ENCODE measurements at regions not wholly inside any gene's neighbourhood (a gene's known extent, or its start where the extent isn't known, plus 50 kb on each side); places are given as distances from the start of the nearest gene placed in this dataset.

GRCh38 chr13:75231235-75231634 lies 250.7 kb downstream of the TBC1D4 start:
- DNase-seq (ENCODE audit: low spot score), result no peak

- DNase-seq (ENCODE audit: low spot score), result no peak
Observed at GRCh38 chr13:75226733-75227435, 255.1 kb downstream of the TBC1D4 start.

GRCh38 chr13:75226092-75226491 lies 255.9 kb downstream of the TBC1D4 start:
- no peak for DNase-seq (ENCODE audit: low spot score)

DNA sequence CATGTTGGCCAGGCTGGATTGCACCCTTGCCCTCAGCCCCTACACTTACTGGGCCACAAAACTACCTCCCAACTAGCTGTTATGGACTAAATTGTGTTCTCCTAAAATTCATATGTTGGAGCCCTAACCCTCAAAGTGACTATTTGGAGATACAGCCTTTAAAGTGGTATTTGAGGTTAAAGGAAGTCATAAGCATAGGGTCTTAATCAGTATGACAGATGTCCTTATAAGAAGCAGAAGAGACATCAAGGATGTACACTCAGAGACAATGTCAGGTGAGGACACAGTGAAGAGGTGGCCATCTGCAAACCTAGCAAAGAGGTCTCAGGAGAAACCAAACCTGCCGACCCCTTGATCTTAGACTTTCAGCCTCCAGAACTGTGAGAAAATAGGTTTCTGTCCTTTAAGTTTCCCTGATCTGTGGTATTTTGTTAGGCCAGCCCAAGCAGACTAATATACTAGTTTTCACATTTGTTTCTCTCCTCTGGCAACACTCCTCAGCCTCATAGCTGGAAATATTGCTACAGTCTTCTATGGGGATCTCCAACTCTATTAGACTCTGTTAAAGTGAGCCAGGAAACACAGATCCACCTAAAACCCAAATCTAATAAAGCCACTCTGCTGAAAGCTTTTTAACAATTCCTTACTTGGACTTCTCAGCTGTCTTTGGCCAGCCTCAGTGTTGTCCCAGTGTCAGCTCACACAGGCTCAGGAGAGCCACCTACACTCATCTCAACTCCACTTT lies 256.5 kb downstream of the TBC1D4 start:
- no peak for DNase-seq (ENCODE audit: low spot score)

GRCh38 chr13:75224053-75224742 lies 257.8 kb downstream of the TBC1D4 start:
- no peak for DNase-seq (ENCODE audit: low spot score)

GRCh38 chr13:75222031-75222430 lies 259.9 kb downstream of the TBC1D4 start:
- DNase-seq (ENCODE audit: low spot score), result no peak

DNA sequence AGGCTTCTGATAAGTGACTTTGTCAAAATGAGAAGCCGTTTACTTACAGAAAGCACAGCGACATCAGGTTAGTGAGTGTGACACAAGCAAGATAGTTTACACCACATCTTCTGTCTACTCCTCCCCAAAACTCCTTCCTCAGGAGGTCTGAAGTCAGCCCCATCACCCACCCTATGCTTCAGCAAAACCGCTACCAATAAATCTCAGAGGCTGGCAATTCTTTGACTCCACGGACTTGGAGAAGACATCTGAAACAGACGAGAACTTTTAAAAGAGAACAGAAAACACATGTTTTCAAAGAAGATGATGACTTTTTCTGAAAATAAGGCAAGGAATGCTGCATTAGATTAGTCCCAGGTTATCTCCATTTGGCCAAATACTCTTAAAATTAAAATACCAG lies 261.1 kb downstream of the TBC1D4 start:
- DNase-seq (ENCODE audit: low spot score), result no peak

DNA sequence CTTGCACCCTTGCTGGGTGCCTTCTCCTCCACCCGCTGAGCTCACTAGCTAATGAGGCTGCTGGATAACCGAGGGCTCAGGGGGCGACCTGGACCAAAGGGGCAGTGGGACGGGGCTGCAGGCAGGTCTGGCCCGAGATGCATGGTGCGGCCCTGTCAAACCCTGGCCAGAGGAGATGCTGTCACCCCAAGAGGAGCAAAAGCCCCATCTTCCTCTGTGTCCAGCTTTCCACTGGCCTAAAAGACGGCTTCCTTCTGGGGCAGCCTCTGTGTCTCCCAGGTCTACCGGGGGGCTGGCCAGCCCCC lies 261.8 kb downstream of the TBC1D4 start:
- no peak for DNase-seq (ENCODE audit: low spot score)

- DNase-seq (ENCODE audit: low spot score), result peak; percentile 84
Observed at GRCh38 chr13:75219479-75220237, 262.3 kb downstream of the TBC1D4 start.

DNA sequence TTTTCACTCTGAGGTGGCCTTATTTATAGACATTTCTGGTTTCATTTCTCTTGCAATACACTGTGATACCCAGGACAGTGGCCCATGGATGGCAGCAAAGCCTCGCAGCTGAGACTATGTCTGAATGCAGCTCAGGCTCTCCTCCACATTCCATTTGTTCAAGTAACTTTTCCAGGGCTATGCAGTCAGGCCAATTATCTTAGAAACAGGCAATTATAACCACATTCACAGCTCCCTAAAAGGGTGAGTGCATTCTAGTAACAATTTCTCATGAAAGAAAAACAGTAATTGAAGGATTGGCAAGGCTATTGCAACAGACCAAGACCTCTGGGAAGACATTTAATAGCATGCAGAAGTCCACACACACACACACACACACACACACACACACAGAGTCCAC lies 264.0 kb downstream of the TBC1D4 start:
- no peak for DNase-seq (ENCODE audit: low spot score)

GRCh38 chr13:75216038-75216437 lies 265.9 kb downstream of the TBC1D4 start:
- no peak for DNase-seq (ENCODE audit: low spot score)

DNA sequence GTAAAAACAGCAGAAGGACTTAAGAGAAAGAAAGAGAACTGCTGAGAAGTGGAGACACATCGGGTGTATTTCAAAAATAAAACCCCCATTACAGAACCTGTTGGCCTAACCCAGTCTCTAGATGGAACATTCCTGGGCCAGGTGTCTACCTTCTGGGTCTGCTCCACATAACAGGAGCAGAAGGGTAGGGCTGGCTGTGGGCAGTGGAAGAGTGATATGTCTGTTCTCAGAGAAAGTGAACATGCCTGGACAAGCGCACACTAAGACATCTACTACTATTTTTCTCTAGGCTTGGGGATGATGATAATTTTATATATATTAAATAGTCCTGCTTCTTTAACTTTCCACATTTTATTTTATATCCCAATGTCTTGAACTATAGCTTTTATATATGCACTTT lies 267.1 kb downstream of the TBC1D4 start:
- DNase-seq (ENCODE audit: low spot score), result no peak

DNA sequence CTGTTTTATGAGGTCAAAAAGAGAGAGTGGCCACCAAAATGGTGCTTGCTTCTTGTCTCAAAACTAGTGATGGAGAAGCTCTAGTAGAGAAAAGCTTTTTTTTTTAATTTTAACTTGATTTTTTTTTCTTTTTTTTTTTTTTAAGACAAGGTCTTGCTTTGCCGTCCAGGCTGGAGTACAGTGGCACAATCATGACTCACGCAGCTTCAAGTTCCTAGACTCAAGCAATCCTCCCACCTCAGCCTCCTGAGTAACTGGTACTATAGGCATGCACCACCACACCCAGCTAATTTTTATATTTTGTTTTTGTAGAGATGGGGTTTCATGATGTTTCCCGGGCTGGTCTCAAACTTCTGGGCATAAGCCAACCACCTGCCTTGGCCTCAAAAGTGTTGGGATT lies 279.0 kb downstream of the TBC1D4 start:
- DNase-seq (ENCODE audit: low spot score), result no peak

DNA sequence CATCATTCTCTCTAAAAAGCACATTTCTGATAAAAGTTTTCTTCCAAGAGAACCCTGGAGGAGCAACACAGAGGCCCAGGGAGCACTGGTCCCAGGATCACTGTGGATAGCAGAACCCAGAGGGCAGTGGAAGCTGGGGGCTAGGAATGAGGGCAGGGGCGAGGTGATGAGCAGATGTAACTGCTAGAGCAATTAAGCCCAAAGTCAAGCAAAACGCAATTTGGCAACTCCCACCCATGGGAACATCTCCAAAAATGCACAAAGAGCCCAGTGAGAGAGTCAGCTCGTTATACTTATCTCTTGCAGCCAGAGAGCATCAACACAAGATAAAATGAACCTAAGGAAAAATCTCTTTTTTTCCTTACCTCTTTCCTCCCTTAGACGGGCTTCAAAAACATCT lies 284.2 kb downstream of the TBC1D4 start:
- DNase-seq (ENCODE audit: low spot score), result no peak

DNA sequence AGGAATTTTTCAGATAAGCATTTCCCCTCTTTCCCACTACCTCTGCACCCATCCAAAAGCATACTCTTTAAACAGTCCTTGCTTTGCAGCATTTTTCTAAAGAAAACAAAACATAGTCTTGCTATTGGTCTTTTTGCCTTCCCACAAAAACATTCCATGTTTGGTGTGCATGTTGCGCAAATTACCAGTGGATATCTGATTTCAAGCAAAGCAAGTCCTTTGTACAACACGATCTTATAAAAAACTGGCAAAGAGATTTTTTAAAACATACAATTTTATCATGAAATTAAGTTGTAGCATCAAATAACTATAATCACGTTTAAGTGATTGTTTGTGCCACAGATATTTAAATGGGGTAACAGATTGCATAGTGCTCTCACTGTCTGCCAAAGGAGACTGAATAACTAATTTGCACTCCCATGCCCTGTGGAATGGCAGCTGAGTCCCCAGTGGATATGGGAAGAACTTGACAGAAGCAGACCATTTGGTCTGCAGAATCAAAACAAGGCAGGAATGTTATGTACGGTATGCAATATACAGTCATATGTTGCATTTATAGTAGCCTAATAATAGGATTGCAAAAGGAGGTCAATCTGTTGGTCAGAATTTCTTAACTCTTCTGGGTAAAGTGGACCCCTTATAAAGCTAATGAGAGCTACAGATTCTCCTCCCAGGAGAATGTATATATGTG lies 285.7 kb downstream of the TBC1D4 start:
- no peak for DNase-seq (ENCODE audit: low spot score)

DNA sequence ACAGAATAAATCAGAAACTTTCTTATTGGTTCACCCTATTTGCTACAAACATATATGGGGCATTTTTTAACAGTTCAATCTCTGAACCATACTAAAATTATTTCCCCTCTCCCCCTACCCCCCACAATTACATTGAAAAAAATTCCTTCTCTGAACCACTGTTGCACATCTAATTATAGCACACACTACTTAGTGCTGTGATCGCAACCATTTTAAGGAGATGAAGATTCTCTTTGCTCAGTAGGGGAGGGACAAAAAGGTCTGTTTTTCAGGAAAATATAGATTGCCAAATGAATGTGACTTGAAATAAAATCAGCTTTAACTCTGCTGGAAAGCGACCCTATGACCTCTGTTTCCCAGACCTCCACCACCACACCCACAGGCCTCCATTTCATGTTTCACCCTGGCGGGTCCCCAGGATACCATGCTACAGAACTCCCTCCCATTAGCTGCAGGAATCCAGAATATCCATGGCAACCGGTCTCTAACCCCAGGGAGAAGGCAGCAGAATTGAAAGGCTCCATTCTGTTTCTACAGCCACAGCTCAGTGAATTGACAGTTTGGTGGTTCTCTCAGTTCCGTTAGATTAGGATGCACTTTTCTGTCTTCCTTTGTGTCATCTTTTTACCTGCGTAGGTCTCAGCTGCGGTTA lies 286.3 kb downstream of the TBC1D4 start:
- DNase-seq (ENCODE audit: low spot score), result no peak

- no peak for DNase-seq (ENCODE audit: low spot score)
Observed at GRCh38 chr13:75194717-75195462, 287.1 kb downstream of the TBC1D4 start.

GRCh38 chr13:75186379-75186778 lies 295.6 kb downstream of the TBC1D4 start:
- DNase-seq (ENCODE audit: low spot score), result no peak

GRCh38 chr13:75181906-75182305 lies 300.1 kb downstream of the TBC1D4 start:
- no peak for DNase-seq (ENCODE audit: low spot score)

DNA sequence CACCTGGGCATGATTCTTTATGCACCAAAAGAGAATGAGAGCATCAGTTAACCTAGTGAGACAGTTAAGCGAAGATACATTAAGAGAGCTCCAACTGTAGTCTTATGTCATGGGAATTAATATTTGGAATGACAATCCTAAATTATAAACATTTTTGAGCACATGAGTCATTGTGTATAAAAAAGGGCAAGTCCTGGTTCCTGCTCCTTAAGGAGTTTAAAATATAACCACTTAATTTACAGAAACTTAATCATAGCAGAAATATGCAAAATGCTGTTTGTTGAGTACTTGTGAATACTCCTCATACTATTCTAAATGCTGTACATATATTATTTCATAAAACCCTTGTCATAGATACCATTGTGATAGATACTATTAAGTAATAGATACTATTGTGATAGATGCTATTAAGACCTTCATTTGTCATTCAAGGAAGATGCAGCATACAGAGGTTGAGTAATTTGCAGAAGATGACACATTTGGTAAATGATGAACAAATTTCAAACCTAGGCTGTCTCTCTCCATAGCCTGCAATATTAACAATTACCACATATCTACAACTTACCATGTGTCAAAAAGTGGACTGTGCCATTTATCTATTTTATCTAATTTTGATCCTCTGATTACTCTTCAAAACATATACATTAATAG lies 301.0 kb downstream of the TBC1D4 start:
- no peak for DNase-seq (ENCODE audit: low spot score)
